ENCODE measurements at regions not wholly inside any gene's neighbourhood (a gene's known extent, or its start where the extent isn't known, plus 50 kb on each side); places are given as distances from the start of the nearest gene placed in this dataset.

DNA sequence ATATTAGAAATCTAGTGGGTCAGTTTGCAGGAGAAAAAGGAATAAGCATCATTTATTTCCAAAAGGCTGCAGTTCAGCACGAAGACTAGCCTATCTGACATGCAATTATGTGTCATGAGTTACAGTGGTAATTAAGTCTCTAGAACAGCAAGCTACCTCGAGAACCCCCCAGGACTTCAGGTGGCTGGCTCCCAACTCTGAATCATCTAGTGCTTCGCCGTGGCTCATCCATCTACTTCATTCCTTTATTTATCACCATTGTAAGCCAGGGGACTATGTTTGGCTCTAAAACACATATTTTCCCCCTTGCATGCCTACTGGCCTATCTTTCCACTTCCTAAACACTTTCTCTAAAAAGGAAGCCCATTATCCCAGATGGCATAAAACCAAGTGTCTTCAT is 121.6 kb downstream of the TXNL1 start:
- Histone ChIP-seq H2BK20ac (ENCODE audit: low read depth, low read length, poor library complexity, severe bottlenecking) (no peak overlapping the region), H3K23ac (ENCODE audit: insufficient read length, low read depth, low read length) (no peak overlapping the region), H3K4ac (ENCODE audit: low read depth, low read length) (no peak overlapping the region), H4K5ac (ENCODE audit: insufficient read length, low read depth, low read length) (no peak overlapping the region), H2AK5ac (ENCODE audit: insufficient read length, low read length) (no peak overlapping the region), H3K56ac (ENCODE audit: insufficient read length, low read depth, low read length) (no peak overlapping the region), H3K27ac (ENCODE audit: insufficient read length, low read depth, low read length) (no peak overlapping the region), H3K79me2 (ENCODE audit: insufficient read depth, low read length) (no peaks in the 10 kb centered on the region), H2BK120ac (ENCODE audit: low read depth, low read length, poor library complexity, severe bottlenecking) (no peak overlapping the region), H4K91ac (ENCODE audit: insufficient read length, low read depth, low read length) (no peak overlapping the region), H2BK5ac (ENCODE audit: insufficient read length, low read length) (no peak overlapping the region), H3K23me2 (ENCODE audit: insufficient read length, low read depth, low read length, poor library complexity, severe bottlenecking) (no peaks in the 10 kb centered on the region), H3T11ph (ENCODE audit: low read length) (no peak overlapping the region), H2AFZ (ENCODE audit: low read length) (no peak overlapping the region), H2BK15ac (ENCODE audit: low read depth, low read length) (no peak overlapping the region), H2BK12ac (ENCODE audit: insufficient read length, low read depth, low read length) (no peak overlapping the region), H3K4me1 (ENCODE audit: insufficient read depth, low read length) (no peaks in the 10 kb centered on the region), H3K18ac (ENCODE audit: insufficient read length, low read depth, low read length) (no peak overlapping the region), H4K8ac (replicated peaks; ENCODE audit: insufficient read length, low read depth, low read length) (no peak overlapping the region), H3K4me2 (ENCODE audit: insufficient read depth, insufficient read length, low read length) (no peak overlapping the region), H3K9me3 (ENCODE audit: control insufficient read depth, low read depth, low read length) (no peaks in the 10 kb centered on the region), H4K20me1 (ENCODE audit: control insufficient read depth, insufficient read depth, insufficient read length) (no peaks in the 10 kb centered on the region), H3K9ac (ENCODE audit: extremely low read depth, insufficient read length, low read length) (no peak overlapping the region), H3K27me3 (ENCODE audit: insufficient read depth, low read length) (no peaks in the 10 kb centered on the region), H3K14ac (ENCODE audit: insufficient read depth, low read length) (no peak overlapping the region), H3K79me1 (ENCODE audit: insufficient read depth, low read depth, low read length, poor library complexity, severe bottlenecking) (no peaks in the 10 kb centered on the region)
- no CpG with 5 or more reads among the region's 4 CpGs for WGBS (ENCODE audit: extremely low coverage, insufficient read length, low lambda C conversion rate)
- no peaks in the 10 kb centered on the region for H3K27me3 Mint-ChIP-seq (ENCODE audit: low read depth)
- H3K9me3 Mint-ChIP-seq, result no peaks in the 10 kb centered on the region; a peak in 1 of 5 replicates
- H3K4me1 Mint-ChIP-seq, result peaks cover 5 to 7% of the 10 kb centered on the region in 2 experiments; a peak in 3 of 4 replicates
- TF ChIP-seq, protein P1, sequence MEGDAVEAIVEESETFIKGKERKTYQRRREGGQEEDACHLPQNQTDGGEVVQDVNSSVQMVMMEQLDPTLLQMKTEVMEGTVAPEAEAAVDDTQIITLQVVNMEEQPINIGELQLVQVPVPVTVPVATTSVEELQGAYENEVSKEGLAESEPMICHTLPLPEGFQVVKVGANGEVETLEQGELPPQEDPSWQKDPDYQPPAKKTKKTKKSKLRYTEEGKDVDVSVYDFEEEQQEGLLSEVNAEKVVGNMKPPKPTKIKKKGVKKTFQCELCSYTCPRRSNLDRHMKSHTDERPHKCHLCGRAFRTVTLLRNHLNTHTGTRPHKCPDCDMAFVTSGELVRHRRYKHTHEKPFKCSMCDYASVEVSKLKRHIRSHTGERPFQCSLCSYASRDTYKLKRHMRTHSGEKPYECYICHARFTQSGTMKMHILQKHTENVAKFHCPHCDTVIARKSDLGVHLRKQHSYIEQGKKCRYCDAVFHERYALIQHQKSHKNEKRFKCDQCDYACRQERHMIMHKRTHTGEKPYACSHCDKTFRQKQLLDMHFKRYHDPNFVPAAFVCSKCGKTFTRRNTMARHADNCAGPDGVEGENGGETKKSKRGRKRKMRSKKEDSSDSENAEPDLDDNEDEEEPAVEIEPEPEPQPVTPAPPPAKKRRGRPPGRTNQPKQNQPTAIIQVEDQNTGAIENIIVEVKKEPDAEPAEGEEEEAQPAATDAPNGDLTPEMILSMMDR (conservative IDR thresholded peaks at IDR 0.05), result no peak
- no peak overlapping the region for H3K4me3 Mint-ChIP-seq
- DNase-seq, result no peak
- no peak overlapping the region for H3K27ac Mint-ChIP-seq
- H3K36me3 Mint-ChIP-seq (ENCODE audit: insufficient read depth in 1 of 3, low read depth in 3 of 3), result no peaks in the 10 kb centered on the region
